Upper lobe of left lung (tissue), 6 donors: ENCODE measurements at regions not wholly inside any gene's neighbourhood (a gene's known extent, or its start where the extent isn't known, plus 50 kb on each side); places are given as distances from the start of the nearest gene placed in this dataset.

ENCODE experiments used
- ATAC-seq, 2 donors: fragments of 200-7000 bp; cut with Tn5 transposase; one replicate each; pipeline ENCODE4 v1.9.1; 2022; ENCODE audit warnings: mild to moderate bottlenecking in 2 of 2, moderate library complexity in 2 of 2; ENCODE audit not compliant: low FRiP score in 2 of 2
- DNase-seq, 2 donors: peaks; one replicate each; pipeline ENCODE4 v3.0.0-alpha.2; 2019 to 2020
- H3K27ac ChIP-seq, 4 donors: fragments of 200-600 bp; sonication (generic); one replicate each; pipeline ENCODE4 v1.5.1; 2016 to 2019
- H3K27me3 ChIP-seq, 4 donors: fragments of 200-600 bp; sonication (generic); one replicate each; pipeline ENCODE4 v1.5.1; 2017 to 2019
- H3K36me3 ChIP-seq, 4 donors: fragments of 200-600 bp; sonication (generic); one replicate each; pipeline ENCODE4 v1.5.1; 2016 to 2019
- H3K4me1 ChIP-seq, 4 donors: fragments of 200-600 bp; sonication (generic); one replicate each; pipeline ENCODE4 v1.5.1; 2018 to 2019
- H3K4me3 ChIP-seq, 4 donors: fragments of 200-600 bp; sonication (generic); one replicate each; pipeline ENCODE4 v1.5.1; 2017 to 2019; ENCODE audit warnings: mild to moderate bottlenecking in 2 of 4, moderate library complexity in 1 of 4
- H3K9me3 ChIP-seq, 4 donors: fragments of 200-600 bp; sonication (generic); one replicate each; pipeline ENCODE4 v1.5.1; 2018 to 2019
- CTCF ChIP-seq, 6 experiments: fragments of 450-650 bp in 4 of 6; fragments of 200-600 bp in 2 of 6; sonication (generic) in 2 of 6; IDR thresholded peaks; one replicate each; pipeline ENCODE4 v1.5.1; 2016 to 2019; ENCODE audit warnings: antibody characterized with exemption in 6 of 6
- EP300 ChIP-seq, 4 donors: sonication (generic); formaldehyde crosslinking; IDR thresholded peaks; one replicate each; pipeline ENCODE4 v1.5.1; 2017; ENCODE audit warnings: antibody characterized with exemption in 4 of 4, control low read depth in 2 of 4
- POLR2A ChIP-seq, 4 donors: fragments of 450-650 bp; IDR thresholded peaks; one replicate each; pipeline ENCODE4 v1.5.1; 2016 to 2017; ENCODE audit warnings: antibody characterized with exemption in 4 of 4, mild to moderate bottlenecking in 2 of 4
- POLR2AphosphoS5 ChIP-seq, 2 donors: sonication (generic); formaldehyde crosslinking; IDR thresholded peaks; one replicate each; pipeline ENCODE4 v1.5.1; 2017; ENCODE audit warnings: antibody characterized with exemption in 2 of 2
- WGBS, 2 donors: methylation state at CpG; one replicate each; pipeline ENCODE4 v1.1.5; 2017 to 2018; 5-methylcytosine and 5-hydroxymethylcytosine counted together
- donor health status: DM: no; HTN: no; CAD: no; lungs with moderate emphysema.
- donor health status: DM: no; HTN: yes; CAD: no; lungs with severe emphysema.

GRCh38 chr2:41399437-41400087, 648.3 kb upstream of the PKDCC start:
- Histone ChIP-seq H3K27ac (no peak overlapping the region), H3K4me3 (no peak overlapping the region), H3K4me1 (no peaks in the 10 kb centered on the region), H3K36me3 (no peaks in the 10 kb centered on the region), H3K27me3 (no peaks in the 10 kb centered on the region), H3K9me3 (no peaks in the 10 kb centered on the region)
- no peak for DNase-seq
- no peak for TF ChIP-seq CTCF (IDR thresholded peaks at IDR 0.05)
- TF ChIP-seq EP300 (IDR thresholded peaks at IDR 0.05): no peak
- WGBS, 2 donors: 85 to 100% methylated on average over 1 of the region's 1 CpG
- ATAC-seq: no peak

DNA sequence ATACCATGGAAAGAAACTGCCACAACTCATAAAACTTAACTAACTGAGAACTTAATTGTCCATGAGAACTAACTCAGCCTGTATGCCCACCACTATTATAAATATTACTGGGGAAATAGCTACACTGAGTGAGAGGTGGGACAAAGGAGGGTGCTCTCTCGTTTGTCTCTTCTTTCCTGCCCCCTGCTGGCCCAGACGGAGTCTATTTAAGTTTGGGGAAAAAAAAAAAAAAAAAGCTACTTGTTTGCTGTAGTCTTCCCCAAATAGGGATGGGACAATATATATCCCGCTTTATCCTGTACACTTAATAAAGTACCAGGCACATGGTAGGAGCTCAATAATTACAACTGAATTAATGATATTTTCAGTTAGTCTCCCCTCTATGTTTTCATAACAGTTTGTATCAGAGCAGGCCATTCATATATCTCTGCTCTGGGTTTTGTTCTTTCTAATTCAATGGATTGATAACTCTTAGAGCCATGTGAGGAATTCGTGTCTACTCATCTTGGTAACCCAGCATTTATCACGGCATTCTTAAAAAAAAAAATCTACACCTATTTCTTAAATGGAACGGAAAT, 647.6 kb upstream of the PKDCC start:
- Histone ChIP-seq H3K4me3 (no peak overlapping the region), H3K27ac (no peak overlapping the region), H3K9me3 (no peaks in the 10 kb centered on the region), H3K4me1 (no peaks in the 10 kb centered on the region), H3K27me3 (no peaks in the 10 kb centered on the region), H3K36me3 (no peaks in the 10 kb centered on the region)
- 37 to 48% methylated on average over 6 of the region's 6 CpGs for WGBS, 2 donors
- no peak for ATAC-seq
- no peak for DNase-seq
- TF ChIP-seq CTCF (IDR thresholded peaks at IDR 0.05) (no peak), EP300 (IDR thresholded peaks at IDR 0.05) (no peak), POLR2A (IDR thresholded peaks at IDR 0.05) (no peak), POLR2AphosphoS5 (IDR thresholded peaks at IDR 0.05) (no peak)

DNA sequence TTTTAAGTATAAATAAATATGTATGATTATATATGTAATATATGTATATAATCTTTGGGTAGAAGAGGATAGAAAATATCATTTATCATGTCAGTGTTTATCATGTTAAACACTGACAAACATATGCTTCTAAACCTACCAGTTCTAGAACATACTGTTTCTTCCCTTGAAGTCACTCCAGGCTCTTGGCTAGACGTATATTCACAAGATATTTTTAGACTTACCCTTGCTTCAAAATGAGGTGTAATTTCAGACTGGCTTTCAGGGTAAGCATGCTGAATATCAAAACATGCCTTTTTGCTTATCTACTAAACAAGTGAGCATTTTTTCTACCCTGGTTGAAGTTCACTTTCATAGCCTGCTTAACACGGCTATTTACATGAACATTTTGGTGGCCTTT, 642.4 kb upstream of the PKDCC start:
- H3K9me3 ChIP-seq: no peaks in the 10 kb centered on the region
- no peak for DNase-seq
- WGBS, 2 donors: 61 to 66% methylated on average over 2 of the region's 2 CpGs

DNA sequence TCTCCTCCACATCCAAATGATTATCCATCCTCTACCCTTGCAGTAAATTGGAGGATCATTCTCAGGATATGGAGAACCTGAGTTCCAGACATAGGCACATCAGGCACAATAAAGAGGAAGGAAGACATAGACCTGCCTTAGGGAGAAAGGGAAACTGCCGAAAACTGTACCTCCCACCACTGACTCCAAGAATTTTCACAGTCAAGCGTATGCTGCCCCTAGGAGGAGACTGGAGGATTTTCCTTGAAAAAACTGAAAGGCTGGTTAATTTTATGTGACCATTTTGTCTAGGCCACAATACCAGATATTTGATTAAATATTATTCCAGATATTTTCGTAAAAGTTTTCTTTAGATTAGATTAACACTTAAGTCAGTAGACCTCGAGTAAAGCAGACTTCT, 638.5 kb upstream of the PKDCC start:
- Histone ChIP-seq H3K4me1 (no peaks in the 10 kb centered on the region), H3K27me3 (no peaks in the 10 kb centered on the region), H3K27ac (no peak overlapping the region), H3K9me3 (no peaks in the 10 kb centered on the region), H3K4me3 (no peak overlapping the region), H3K36me3 (no peaks in the 10 kb centered on the region)
- DNase-seq (no peak), ATAC-seq (no peak)
- no peak for TF ChIP-seq POLR2A (IDR thresholded peaks at IDR 0.05)
- TF ChIP-seq EP300 (IDR thresholded peaks at IDR 0.05): no peak
- no peak for TF ChIP-seq POLR2AphosphoS5 (IDR thresholded peaks at IDR 0.05)
- TF ChIP-seq CTCF (IDR thresholded peaks at IDR 0.05): no peak
- 67 to 72% methylated on average over 4 of the region's 4 CpGs for WGBS, 2 donors

More for the DNA sequence above, 642.4 kb upstream of the PKDCC start:
- no peaks in the 10 kb centered on the region for H3K4me1 ChIP-seq
- no peak for TF ChIP-seq CTCF (IDR thresholded peaks at IDR 0.05)
- TF ChIP-seq POLR2A (IDR thresholded peaks at IDR 0.05): no peak
- TF ChIP-seq POLR2AphosphoS5 (IDR thresholded peaks at IDR 0.05): no peak
- TF ChIP-seq EP300 (IDR thresholded peaks at IDR 0.05): no peak
- no peak overlapping the region for H3K27ac ChIP-seq
- H3K36me3 ChIP-seq: no peaks in the 10 kb centered on the region
- no peak overlapping the region for H3K4me3 ChIP-seq
- H3K27me3 ChIP-seq: no peaks in the 10 kb centered on the region
- ATAC-seq: no peak

GRCh38 chr2:41410011-41410410, 637.8 kb upstream of the PKDCC start:
- Histone ChIP-seq H3K9me3 (no peaks in the 10 kb centered on the region), H3K27ac (no peak overlapping the region), H3K27me3 (no peaks in the 10 kb centered on the region), H3K4me3 (no peak overlapping the region), H3K4me1 (no peaks in the 10 kb centered on the region), H3K36me3 (no peaks in the 10 kb centered on the region)
- DNase-seq (no peak), ATAC-seq (no peak)
- TF ChIP-seq CTCF (IDR thresholded peaks at IDR 0.05) (no peak), EP300 (IDR thresholded peaks at IDR 0.05) (no peak), POLR2A (IDR thresholded peaks at IDR 0.05) (no peak), POLR2AphosphoS5 (IDR thresholded peaks at IDR 0.05) (no peak)
- whole genome bisulfite sequencing, 2 donors: 74 to 87% methylated on average over 3 of the region's 3 CpGs
